ENCODE measurements at regions not wholly inside any gene's neighbourhood (a gene's known extent, or its start where the extent isn't known, plus 50 kb on each side); places are given as distances from the start of the nearest gene placed in this dataset.
"Not testable (repeated sequence)": the region's sequence is repeated elsewhere in the genome, so short reads cannot be mapped to it uniquely, and the experiment has no call there.

GRCh38 chr12:33187409-33187808, 252.2 kb downstream of the SYT10 start:
- no peak for TF ChIP-seq EZH2phosphoT487 (IDR thresholded peaks at IDR 0.05; ENCODE audit: borderline replicate concordance, low read length)
- TF ChIP-seq CTCF (IDR thresholded peaks at IDR 0.05; ENCODE audit: low read depth, low read length, poor library complexity, severe bottlenecking), result no peak
- Histone ChIP-seq H3K9me3 (ENCODE audit: control insufficient read depth, insufficient read depth, low read length) (no peaks in the 10 kb centered on the region), H4K20me1 (ENCODE audit: control insufficient read depth, insufficient read depth, low read depth, low read length) (no peaks in the 10 kb centered on the region), H3K4me1 (ENCODE audit: control insufficient read depth, low read length) (no peaks in the 10 kb centered on the region), H3K27ac (ENCODE audit: low read depth, low read length) (no peak overlapping the region), H3K4me3 (ENCODE audit: low read length) (no peak overlapping the region), H3K27me3 (ENCODE audit: control insufficient read depth, low read length) (no peaks in the 10 kb centered on the region), H3F3A (ENCODE audit: control insufficient read depth, insufficient read depth) (no peaks in the 10 kb centered on the region), H3K79me2 (ENCODE audit: control insufficient read depth, low read length) (no peaks in the 10 kb centered on the region), H3K36me3 (ENCODE audit: control insufficient read depth, low read length) (no peaks in the 10 kb centered on the region), H3K9me2 (replicated peaks; ENCODE audit: control insufficient read depth, low read length) (no peaks in the 10 kb centered on the region), H3K4me2 (ENCODE audit: low read length) (no peak overlapping the region)

- no peaks in the 10 kb centered on the region for H3K9me2 ChIP-seq (replicated peaks; ENCODE audit: control insufficient read depth, low read length)
- H3K27me3 ChIP-seq (ENCODE audit: control insufficient read depth, low read length), result no peaks in the 10 kb centered on the region
- no peaks in the 10 kb centered on the region for H3F3A ChIP-seq (ENCODE audit: control insufficient read depth, insufficient read depth)
- no peak overlapping the region for H3K27ac ChIP-seq (ENCODE audit: low read depth, low read length)
- H3K9me3 ChIP-seq (ENCODE audit: control insufficient read depth, insufficient read depth, low read length), result no peaks in the 10 kb centered on the region
- H3K79me2 ChIP-seq (ENCODE audit: control insufficient read depth, low read length), result no peaks in the 10 kb centered on the region
- TF ChIP-seq EZH2phosphoT487 (IDR thresholded peaks at IDR 0.05; ENCODE audit: borderline replicate concordance, low read length), result no peak
- no peaks in the 10 kb centered on the region for H4K20me1 ChIP-seq (ENCODE audit: control insufficient read depth, insufficient read depth, low read depth, low read length)
- no peaks in the 10 kb centered on the region for H3K36me3 ChIP-seq (ENCODE audit: control insufficient read depth, low read length)
- no peaks in the 10 kb centered on the region for H3K4me1 ChIP-seq (ENCODE audit: control insufficient read depth, low read length)
- no peak overlapping the region for H3K4me3 ChIP-seq (ENCODE audit: low read length)
- H3K4me2 ChIP-seq (ENCODE audit: low read length), result no peak overlapping the region
Measured at GRCh38 chr12:33184161-33184560, 255.5 kb downstream of the SYT10 start.

GRCh38 chr12:33182485-33182884, 257.1 kb downstream of the SYT10 start:
- no peak for TF ChIP-seq CTCF (IDR thresholded peaks at IDR 0.05; ENCODE audit: low read depth, low read length, poor library complexity, severe bottlenecking)
- TF ChIP-seq EZH2phosphoT487 (IDR thresholded peaks at IDR 0.05; ENCODE audit: borderline replicate concordance, low read length), result no peak
- Histone ChIP-seq H3K4me1 (ENCODE audit: control insufficient read depth, low read length) (no peaks in the 10 kb centered on the region), H3K9me2 (replicated peaks; ENCODE audit: control insufficient read depth, low read length) (no peaks in the 10 kb centered on the region), H3F3A (ENCODE audit: control insufficient read depth, insufficient read depth) (no peaks in the 10 kb centered on the region), H3K79me2 (ENCODE audit: control insufficient read depth, low read length) (no peaks in the 10 kb centered on the region), H3K9me3 (ENCODE audit: control insufficient read depth, insufficient read depth, low read length) (no peaks in the 10 kb centered on the region), H3K27ac (ENCODE audit: low read depth, low read length) (no peak overlapping the region), H4K20me1 (ENCODE audit: control insufficient read depth, insufficient read depth, low read depth, low read length) (no peaks in the 10 kb centered on the region), H3K36me3 (ENCODE audit: control insufficient read depth, low read length) (no peaks in the 10 kb centered on the region), H3K4me3 (ENCODE audit: low read length) (no peak overlapping the region), H3K4me2 (ENCODE audit: low read length) (no peak overlapping the region), H3K27me3 (ENCODE audit: control insufficient read depth, low read length) (no peaks in the 10 kb centered on the region)

DNA sequence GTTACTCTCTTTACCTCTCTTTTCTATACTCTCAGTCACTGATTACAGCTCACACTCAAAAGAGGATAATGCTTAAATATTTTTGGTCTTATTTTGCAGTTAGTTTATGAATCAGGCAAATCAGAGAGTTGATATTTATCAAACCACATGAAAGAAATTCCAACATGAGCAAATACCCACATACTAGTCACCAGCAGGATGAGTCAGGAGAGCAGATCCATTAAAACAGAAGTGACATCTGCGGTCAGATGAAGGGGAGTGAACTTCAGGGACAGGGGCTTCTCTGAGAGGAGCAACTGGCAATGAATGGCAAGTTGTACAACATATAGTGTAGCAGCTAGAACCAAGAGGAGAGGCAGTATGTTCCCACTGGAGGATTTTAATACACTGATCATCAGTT, 258.7 kb downstream of the SYT10 start:
- Histone ChIP-seq H3F3A (ENCODE audit: control insufficient read depth, insufficient read depth) (no peaks in the 10 kb centered on the region), H3K27ac (ENCODE audit: low read depth, low read length) (no peak overlapping the region), H3K9me3 (ENCODE audit: control insufficient read depth, insufficient read depth, low read length) (no peaks in the 10 kb centered on the region), H3K4me2 (ENCODE audit: low read length) (no peak overlapping the region), H3K79me2 (ENCODE audit: control insufficient read depth, low read length) (no peaks in the 10 kb centered on the region), H3K4me3 (ENCODE audit: low read length) (no peak overlapping the region), H3K9me2 (replicated peaks; ENCODE audit: control insufficient read depth, low read length) (no peaks in the 10 kb centered on the region), H3K36me3 (ENCODE audit: control insufficient read depth, low read length) (no peaks in the 10 kb centered on the region), H4K20me1 (ENCODE audit: control insufficient read depth, insufficient read depth, low read depth, low read length) (no peaks in the 10 kb centered on the region), H3K27me3 (ENCODE audit: control insufficient read depth, low read length) (no peaks in the 10 kb centered on the region), H3K4me1 (ENCODE audit: control insufficient read depth, low read length) (no peaks in the 10 kb centered on the region)
- no peak for TF ChIP-seq EZH2phosphoT487 (IDR thresholded peaks at IDR 0.05; ENCODE audit: borderline replicate concordance, low read length)
- TF ChIP-seq CTCF (IDR thresholded peaks at IDR 0.05; ENCODE audit: low read depth, low read length, poor library complexity, severe bottlenecking), result no peak

DNA sequence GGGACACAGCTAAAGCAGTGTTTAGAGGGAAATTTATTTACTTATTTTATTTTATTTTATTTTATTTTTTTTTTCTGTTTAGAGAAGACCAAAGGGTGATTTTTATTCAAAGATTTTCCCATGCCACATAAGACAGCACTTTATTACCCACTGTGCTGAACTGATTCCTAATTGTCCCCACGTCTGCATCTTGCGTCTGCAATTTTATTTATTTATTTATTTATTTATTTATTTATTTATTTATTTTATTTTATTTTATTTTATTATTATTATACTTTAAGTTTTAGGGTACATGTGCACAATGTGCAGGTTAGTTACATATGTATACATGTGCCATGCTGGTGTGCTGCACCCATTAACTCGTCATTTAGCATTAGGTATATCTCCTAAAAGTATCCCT, 269.7 kb upstream of the PKP2 start:
- not testable (repeated sequence) for H3K4me2 ChIP-seq (ENCODE audit: low read length); H3K4me3 ChIP-seq (ENCODE audit: low read length); H3K9me3 ChIP-seq (ENCODE audit: control insufficient read depth, insufficient read depth, low read length); H3K27me3 ChIP-seq (ENCODE audit: control insufficient read depth, low read length); H3K79me2 ChIP-seq (ENCODE audit: control insufficient read depth, low read length); H3K27ac ChIP-seq (ENCODE audit: low read depth, low read length); H3K36me3 ChIP-seq (ENCODE audit: control insufficient read depth, low read length); H3F3A ChIP-seq (ENCODE audit: control insufficient read depth, insufficient read depth); H3K4me1 ChIP-seq (ENCODE audit: control insufficient read depth, low read length); H3K9me2 ChIP-seq (replicated peaks; ENCODE audit: control insufficient read depth, low read length); H4K20me1 ChIP-seq (ENCODE audit: control insufficient read depth, insufficient read depth, low read depth, low read length)
